ENCODE measurements at regions not wholly inside any gene's neighbourhood (a gene's known extent, or its start where the extent isn't known, plus 50 kb on each side); places are given as distances from the start of the nearest gene placed in this dataset.

GRCh38 chr15:91632981-91633380 is 220.5 kb upstream of the SLCO3A1 start:
- TF ChIP-seq, protein P1, sequence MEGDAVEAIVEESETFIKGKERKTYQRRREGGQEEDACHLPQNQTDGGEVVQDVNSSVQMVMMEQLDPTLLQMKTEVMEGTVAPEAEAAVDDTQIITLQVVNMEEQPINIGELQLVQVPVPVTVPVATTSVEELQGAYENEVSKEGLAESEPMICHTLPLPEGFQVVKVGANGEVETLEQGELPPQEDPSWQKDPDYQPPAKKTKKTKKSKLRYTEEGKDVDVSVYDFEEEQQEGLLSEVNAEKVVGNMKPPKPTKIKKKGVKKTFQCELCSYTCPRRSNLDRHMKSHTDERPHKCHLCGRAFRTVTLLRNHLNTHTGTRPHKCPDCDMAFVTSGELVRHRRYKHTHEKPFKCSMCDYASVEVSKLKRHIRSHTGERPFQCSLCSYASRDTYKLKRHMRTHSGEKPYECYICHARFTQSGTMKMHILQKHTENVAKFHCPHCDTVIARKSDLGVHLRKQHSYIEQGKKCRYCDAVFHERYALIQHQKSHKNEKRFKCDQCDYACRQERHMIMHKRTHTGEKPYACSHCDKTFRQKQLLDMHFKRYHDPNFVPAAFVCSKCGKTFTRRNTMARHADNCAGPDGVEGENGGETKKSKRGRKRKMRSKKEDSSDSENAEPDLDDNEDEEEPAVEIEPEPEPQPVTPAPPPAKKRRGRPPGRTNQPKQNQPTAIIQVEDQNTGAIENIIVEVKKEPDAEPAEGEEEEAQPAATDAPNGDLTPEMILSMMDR (conservative IDR thresholded peaks at IDR 0.05; ENCODE audit: low read depth in 2 of 2), result no peak
- no peak for TF ChIP-seq EZH2 (IDR thresholded peaks at IDR 0.05; ENCODE audit: low read depth, unreplicated experiment)
- no peak for TF ChIP-seq CREB1 (CRISPR knock-in tag; IDR thresholded peaks at IDR 0.05; ENCODE audit: low read depth)
- TF ChIP-seq POLR2AphosphoS5 (IDR thresholded peaks at IDR 0.05; ENCODE audit: low read depth), result no peak
- no peak for TF ChIP-seq REST (IDR thresholded peaks at IDR 0.05; ENCODE audit: unreplicated experiment)
- TF ChIP-seq, protein P2, sequence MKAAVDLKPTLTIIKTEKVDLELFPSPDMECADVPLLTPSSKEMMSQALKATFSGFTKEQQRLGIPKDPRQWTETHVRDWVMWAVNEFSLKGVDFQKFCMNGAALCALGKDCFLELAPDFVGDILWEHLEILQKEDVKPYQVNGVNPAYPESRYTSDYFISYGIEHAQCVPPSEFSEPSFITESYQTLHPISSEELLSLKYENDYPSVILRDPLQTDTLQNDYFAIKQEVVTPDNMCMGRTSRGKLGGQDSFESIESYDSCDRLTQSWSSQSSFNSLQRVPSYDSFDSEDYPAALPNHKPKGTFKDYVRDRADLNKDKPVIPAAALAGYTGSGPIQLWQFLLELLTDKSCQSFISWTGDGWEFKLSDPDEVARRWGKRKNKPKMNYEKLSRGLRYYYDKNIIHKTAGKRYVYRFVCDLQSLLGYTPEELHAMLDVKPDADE (IDR thresholded peaks at IDR 0.05), result no peak
